Liver (tissue), 3 donors: ENCODE measurements at regions not wholly inside any gene's neighbourhood (a gene's known extent, or its start where the extent isn't known, plus 50 kb on each side); places are given as distances from the start of the nearest gene placed in this dataset.

ENCODE experiments used
- ATF3 ChIP-seq: IDR thresholded peaks from 2 replicates; pipeline ENCODE4 v1.6.1; 2016; ENCODE audit warnings: antibody characterized with exemption
- CTCF ChIP-seq: fragments of 150-350 bp; IDR thresholded peaks from 2 replicates; pipeline ENCODE4 v1.5.1; 2017; ENCODE audit warnings: improper control_type of control experiment, low read depth, low read length; ENCODE audit not compliant: missing input control
- MAX ChIP-seq: IDR thresholded peaks from 2 replicates; pipeline ENCODE4 v1.6.1; 2016; ENCODE audit warnings: antibody characterized with exemption
- RXRA ChIP-seq, 2 donors: IDR thresholded peaks; 2 replicates each; pipeline ENCODE4 v1.6.1; 2017 to 2018; ENCODE audit warnings: antibody characterized with exemption in 2 of 2, mild to moderate bottlenecking in 1 of 2
- TAF1 ChIP-seq: conservative IDR thresholded peaks from 2 replicates; pipeline ENCODE4 v1.6.1; 2016; ENCODE audit warnings: antibody characterized with exemption, mild to moderate bottlenecking
- donor health status: healthy.
- donor health status: healthy.

- TF ChIP-seq CTCF (no peak), TAF1 (no peak), RXRA (IDR thresholded peaks at IDR 0.05) (no peak), MAX (no peak), ATF3 (no peak)
Measured at GRCh38 chr18:66280470-66280869, 323.4 kb downstream of the CDH19 start.
